ENCODE measurements at regions not wholly inside any gene's neighbourhood (a gene's known extent, or its start where the extent isn't known, plus 50 kb on each side); places are given as distances from the start of the nearest gene placed in this dataset.

DNA sequence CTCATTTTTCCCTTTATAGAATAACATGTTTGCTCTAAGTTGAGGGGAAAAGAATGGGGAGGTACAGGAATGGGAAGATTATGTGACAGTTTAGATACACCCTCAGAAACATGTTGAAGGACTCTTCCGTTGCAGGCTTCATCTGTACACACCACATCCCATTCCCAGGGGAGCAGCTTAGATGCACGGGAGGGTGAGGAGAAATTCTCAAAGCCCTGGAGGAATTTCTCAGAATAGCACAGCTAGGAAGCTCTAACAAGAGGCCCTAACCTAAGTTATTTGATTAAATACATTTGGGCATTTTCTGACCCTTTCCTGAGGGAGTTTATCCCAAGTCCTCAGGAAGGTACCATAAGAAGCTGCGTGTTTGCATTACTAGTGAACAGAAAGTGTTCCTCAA is 660.2 kb upstream of the IGFBP3 start:
- Histone ChIP-seq H3K4me1 (ENCODE audit: insufficient read depth, low read length) (no peaks in the 10 kb centered on the region), H3K9me3 (ENCODE audit: control insufficient read depth in 1 of 2, low read length in 2 of 2) (no peaks in the 10 kb centered on the region), H3K4me3 (ENCODE audit: low read length in 2 of 2) (no peak overlapping the region), H3K36me3 (ENCODE audit: insufficient read depth, low read length) (no peaks in the 10 kb centered on the region), H3K27ac (ENCODE audit: low read depth, low read length) (no peak overlapping the region), H3K27me3 (ENCODE audit: insufficient read depth, low read length) (no peaks in the 10 kb centered on the region)
- no peaks in the 10 kb centered on the region for H3K36me3 Mint-ChIP-seq
- peaks cover 0 to 11% (median 3%) of the 10 kb centered on the region in 8 donors for H3K9me3 Mint-ChIP-seq
- no peak overlapping the region for H3K4me3 Mint-ChIP-seq
- no peak for DNase-seq
- H3K27me3 Mint-ChIP-seq: peaks cover 0 to 2% of the 10 kb centered on the region in 2 donors
- H3K4me1 Mint-ChIP-seq: no peaks in the 10 kb centered on the region
- no peak overlapping the region for H3K27ac Mint-ChIP-seq
- ChIA-PET CTCF (ENCODE audit: partially characterized antibody) (no interaction called here), POLR2A (ENCODE audit: partially characterized antibody) (no interaction called here)
- intact Hi-C loops (cut with micrococcal nuclease): no loop called here

DNA sequence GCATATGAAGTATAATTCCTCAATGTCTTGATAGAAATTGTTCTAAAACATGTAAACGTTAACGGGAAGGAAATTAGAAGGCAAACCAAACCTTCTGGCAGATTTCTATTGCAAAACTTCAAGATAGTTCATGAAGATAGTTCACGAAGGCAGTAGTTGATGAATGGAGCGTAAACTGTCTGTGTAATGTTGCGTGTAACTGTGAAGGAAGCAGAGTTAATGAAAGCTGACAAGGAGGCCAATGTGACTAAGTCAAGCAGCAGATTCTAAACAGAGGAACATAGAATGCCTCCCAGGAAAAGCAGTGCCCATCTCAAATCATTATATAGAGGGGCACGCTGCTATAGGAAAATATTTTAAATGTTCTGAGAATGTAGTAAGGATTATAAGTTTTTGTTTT is 659.7 kb upstream of the IGFBP3 start:
- ChIA-PET POLR2A (ENCODE audit: partially characterized antibody) (no interaction called here), CTCF (ENCODE audit: partially characterized antibody) (no interaction called here)
- H3K27ac Mint-ChIP-seq: no peak overlapping the region
- no peak overlapping the region for H3K27ac ChIP-seq (ENCODE audit: low read depth, low read length)
- no peaks in the 10 kb centered on the region for H3K27me3 ChIP-seq (ENCODE audit: insufficient read depth, low read length)
- H3K4me1 ChIP-seq (ENCODE audit: insufficient read depth, low read length): no peaks in the 10 kb centered on the region
- H3K9me3 ChIP-seq (ENCODE audit: control insufficient read depth in 1 of 2, low read length in 2 of 2): no peaks in the 10 kb centered on the region
- intact Hi-C loops (cut with micrococcal nuclease): no loop called here
- H3K4me3 Mint-ChIP-seq: no peak overlapping the region
- H3K4me1 Mint-ChIP-seq: no peaks in the 10 kb centered on the region
- DNase-seq: no peak
- H3K36me3 ChIP-seq (ENCODE audit: insufficient read depth, low read length): no peaks in the 10 kb centered on the region
- no peaks in the 10 kb centered on the region for H3K36me3 Mint-ChIP-seq
- peaks cover 0 to 11% (median 3%) of the 10 kb centered on the region in 8 donors for H3K9me3 Mint-ChIP-seq
- peaks cover 0 to 2% of the 10 kb centered on the region in 2 donors for H3K27me3 Mint-ChIP-seq
- no peak overlapping the region for H3K4me3 ChIP-seq (ENCODE audit: low read length in 2 of 2)

DNA sequence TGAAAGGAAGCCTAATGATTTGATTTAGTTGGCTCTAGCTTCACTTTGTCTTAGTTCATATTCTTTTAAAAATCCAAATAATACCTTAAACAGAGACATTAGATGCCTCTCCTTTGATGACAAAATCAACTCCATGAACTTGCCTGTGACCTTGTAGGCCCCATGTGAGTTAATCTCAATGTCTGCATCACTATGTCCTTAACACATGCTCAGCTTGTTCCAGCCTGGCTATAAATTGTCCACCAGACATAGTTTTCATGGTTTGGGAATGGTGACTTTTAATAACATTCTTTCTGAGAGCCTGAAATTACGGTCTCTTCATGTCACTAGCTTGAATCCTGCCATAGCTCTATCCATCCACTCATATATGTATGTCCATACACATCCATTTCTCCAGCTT is 656.3 kb upstream of the IGFBP3 start:
- Histone ChIP-seq H3K4me3 (ENCODE audit: low read length in 2 of 2) (no peak overlapping the region), H3K36me3 (ENCODE audit: insufficient read depth, low read length) (no peaks in the 10 kb centered on the region), H3K27me3 (ENCODE audit: insufficient read depth, low read length) (no peaks in the 10 kb centered on the region), H3K9me3 (ENCODE audit: control insufficient read depth in 1 of 2, low read length in 2 of 2) (no peaks in the 10 kb centered on the region), H3K27ac (ENCODE audit: low read depth, low read length) (no peak overlapping the region), H3K4me1 (ENCODE audit: insufficient read depth, low read length) (no peaks in the 10 kb centered on the region)
- Mint-ChIP-seq H3K4me1 (no peaks in the 10 kb centered on the region), H3K27ac (no peak overlapping the region), H3K36me3 (no peaks in the 10 kb centered on the region), H3K4me3 (no peak overlapping the region), H3K9me3 (peaks cover 0 to 23% (median 9%) of the 10 kb centered on the region in 8 donors), H3K27me3 (no peaks in the 10 kb centered on the region)
- POLR2A ChIA-PET (ENCODE audit: partially characterized antibody): no interaction called here
- intact Hi-C loops (cut with micrococcal nuclease): no loop called here
- CTCF ChIA-PET (ENCODE audit: partially characterized antibody): no interaction called here
- DNase-seq: no peak

DNA sequence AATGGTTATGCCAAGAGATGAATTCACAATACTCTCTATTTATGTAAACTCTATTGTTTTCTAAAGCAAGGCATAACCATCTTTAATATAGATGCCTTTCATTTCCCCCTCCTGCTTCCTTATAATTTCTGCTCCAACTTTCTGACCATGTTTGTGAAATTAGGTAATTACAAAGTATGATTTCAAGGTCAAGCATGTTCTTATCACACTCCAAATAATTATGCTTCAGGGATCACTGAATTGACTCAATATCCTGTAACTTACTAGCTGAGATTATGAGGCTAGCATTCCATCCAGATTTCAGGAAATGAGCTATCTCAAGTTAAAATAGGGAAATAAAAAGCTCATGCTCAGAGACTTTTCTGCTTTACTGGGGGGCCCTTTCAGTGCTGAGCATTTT is 655.9 kb upstream of the IGFBP3 start:
- H3K27ac ChIP-seq (ENCODE audit: low read depth, low read length): no peak overlapping the region
- H3K4me1 ChIP-seq (ENCODE audit: insufficient read depth, low read length): no peaks in the 10 kb centered on the region
- no peak overlapping the region for H3K27ac Mint-ChIP-seq
- ChIA-PET CTCF (ENCODE audit: partially characterized antibody) (no interaction called here), POLR2A (ENCODE audit: partially characterized antibody) (no interaction called here)
- H3K4me1 Mint-ChIP-seq: no peaks in the 10 kb centered on the region
- no peak overlapping the region for H3K4me3 Mint-ChIP-seq
- H3K36me3 Mint-ChIP-seq: no peaks in the 10 kb centered on the region
- no peaks in the 10 kb centered on the region for H3K27me3 ChIP-seq (ENCODE audit: insufficient read depth, low read length)
- peaks cover 0 to 28% (median 10%) of the 10 kb centered on the region in 8 donors for H3K9me3 Mint-ChIP-seq
- intact Hi-C loops (cut with micrococcal nuclease): no loop called here
- H3K9me3 ChIP-seq (ENCODE audit: control insufficient read depth in 1 of 2, low read length in 2 of 2): no peaks in the 10 kb centered on the region
- DNase-seq: no peak
- no peak overlapping the region for H3K4me3 ChIP-seq (ENCODE audit: low read length in 2 of 2)
- H3K27me3 Mint-ChIP-seq: no peaks in the 10 kb centered on the region
- no peaks in the 10 kb centered on the region for H3K36me3 ChIP-seq (ENCODE audit: insufficient read depth, low read length)

DNA sequence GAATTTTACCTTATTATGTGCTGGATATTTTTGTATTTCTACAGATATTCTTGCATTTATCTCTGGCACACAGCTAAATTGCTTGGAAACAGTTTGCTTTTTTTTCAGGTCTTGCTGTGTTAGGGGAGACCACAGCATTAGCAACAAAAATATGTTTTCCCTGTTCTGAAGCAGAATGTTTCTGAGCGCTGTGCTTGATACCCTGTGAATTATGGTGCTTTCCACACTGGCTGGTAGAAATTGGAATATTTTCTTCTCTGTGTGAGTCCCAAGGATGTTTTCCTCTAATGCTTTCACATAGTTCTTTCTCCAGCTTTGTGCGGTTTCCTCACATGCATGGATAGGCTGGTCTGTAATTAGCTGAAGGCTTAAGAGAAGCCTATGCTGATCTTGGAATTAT is 651.6 kb upstream of the IGFBP3 start:
- H3K36me3 Mint-ChIP-seq: no peaks in the 10 kb centered on the region
- Histone ChIP-seq H3K36me3 (ENCODE audit: insufficient read depth, low read length) (no peaks in the 10 kb centered on the region), H3K4me3 (ENCODE audit: low read length in 2 of 2) (no peak overlapping the region), H3K4me1 (ENCODE audit: insufficient read depth, low read length) (no peaks in the 10 kb centered on the region), H3K27ac (ENCODE audit: low read depth, low read length) (no peak overlapping the region), H3K27me3 (ENCODE audit: insufficient read depth, low read length) (no peaks in the 10 kb centered on the region), H3K9me3 (ENCODE audit: control insufficient read depth in 1 of 2, low read length in 2 of 2) (no peaks in the 10 kb centered on the region)
- no peak overlapping the region for H3K27ac Mint-ChIP-seq
- intact Hi-C loops (cut with micrococcal nuclease): no loop called here
- CTCF ChIA-PET (ENCODE audit: partially characterized antibody): no interaction called here
- H3K4me1 Mint-ChIP-seq: no peaks in the 10 kb centered on the region
- H3K9me3 Mint-ChIP-seq: peaks cover 2 to 23% (median 9%) of the 10 kb centered on the region in 8 donors
- H3K4me3 Mint-ChIP-seq: no peak overlapping the region
- POLR2A ChIA-PET (ENCODE audit: partially characterized antibody): no interaction called here
- no peaks in the 10 kb centered on the region for H3K27me3 Mint-ChIP-seq
- no peak for DNase-seq

DNA sequence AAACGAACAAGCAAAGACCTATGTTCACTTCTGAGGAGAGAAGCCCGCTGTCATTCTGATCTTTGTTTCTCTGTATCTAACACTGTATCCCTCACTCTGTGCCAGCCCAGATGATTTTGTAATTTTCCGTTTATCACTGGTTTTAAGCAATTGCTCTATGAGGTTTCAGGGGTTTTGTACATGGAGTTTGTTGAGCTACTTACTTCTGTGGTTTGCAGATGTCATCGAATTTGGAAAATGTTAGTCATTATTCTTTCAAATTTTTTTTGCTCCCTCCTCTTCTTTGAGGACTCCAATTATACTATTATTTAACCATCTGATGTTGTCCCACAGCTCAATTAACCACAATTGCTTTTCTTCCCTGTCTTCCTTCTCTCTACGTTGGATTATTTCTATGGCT is 650.9 kb upstream of the IGFBP3 start:
- no peak for DNase-seq
- CTCF ChIA-PET (ENCODE audit: partially characterized antibody): no interaction called here
- no peaks in the 10 kb centered on the region for H3K36me3 Mint-ChIP-seq

DNA sequence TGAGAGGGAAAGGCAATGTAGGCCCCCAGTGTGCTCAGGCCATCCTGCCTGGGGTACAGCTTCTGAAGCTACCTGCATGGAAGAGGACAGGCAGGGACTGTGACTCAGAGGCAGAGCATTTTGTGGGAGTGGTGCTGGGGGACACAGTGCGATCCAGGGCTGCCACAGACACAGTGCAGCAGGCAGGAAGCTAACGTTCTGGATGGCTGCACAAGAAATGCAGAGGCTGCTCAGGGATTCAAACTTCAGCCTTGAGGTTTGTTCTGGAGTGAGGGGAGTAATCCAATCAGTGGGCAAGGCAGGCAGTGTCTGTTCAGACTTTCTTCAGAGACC is 648.0 kb upstream of the IGFBP3 start:
- CTCF ChIA-PET (ENCODE audit: partially characterized antibody): no interaction called here

More for the DNA sequence above, 650.9 kb upstream of the IGFBP3 start:
- Mint-ChIP-seq H3K4me1 (no peaks in the 10 kb centered on the region), H3K27me3 (no peaks in the 10 kb centered on the region), H3K27ac (no peak overlapping the region), H3K4me3 (no peak overlapping the region), H3K9me3 (peaks cover 3 to 23% (median 9%) of the 10 kb centered on the region in 8 donors)
- Histone ChIP-seq H3K9me3 (ENCODE audit: control insufficient read depth in 1 of 2, low read length in 2 of 2) (no peaks in the 10 kb centered on the region), H3K27ac (ENCODE audit: low read depth, low read length) (no peak overlapping the region), H3K36me3 (ENCODE audit: insufficient read depth, low read length) (no peaks in the 10 kb centered on the region), H3K4me3 (ENCODE audit: low read length in 2 of 2) (no peak overlapping the region), H3K4me1 (ENCODE audit: insufficient read depth, low read length) (no peaks in the 10 kb centered on the region), H3K27me3 (ENCODE audit: insufficient read depth, low read length) (no peaks in the 10 kb centered on the region)
- POLR2A ChIA-PET (ENCODE audit: partially characterized antibody): interaction anchor here (0.6 kb wide), 1 partner anchor 478 kb away, joined by 3 read pairs; no protein-coding TSS in a partner anchor
- intact Hi-C loops (cut with micrococcal nuclease): no loop called here

DNA sequence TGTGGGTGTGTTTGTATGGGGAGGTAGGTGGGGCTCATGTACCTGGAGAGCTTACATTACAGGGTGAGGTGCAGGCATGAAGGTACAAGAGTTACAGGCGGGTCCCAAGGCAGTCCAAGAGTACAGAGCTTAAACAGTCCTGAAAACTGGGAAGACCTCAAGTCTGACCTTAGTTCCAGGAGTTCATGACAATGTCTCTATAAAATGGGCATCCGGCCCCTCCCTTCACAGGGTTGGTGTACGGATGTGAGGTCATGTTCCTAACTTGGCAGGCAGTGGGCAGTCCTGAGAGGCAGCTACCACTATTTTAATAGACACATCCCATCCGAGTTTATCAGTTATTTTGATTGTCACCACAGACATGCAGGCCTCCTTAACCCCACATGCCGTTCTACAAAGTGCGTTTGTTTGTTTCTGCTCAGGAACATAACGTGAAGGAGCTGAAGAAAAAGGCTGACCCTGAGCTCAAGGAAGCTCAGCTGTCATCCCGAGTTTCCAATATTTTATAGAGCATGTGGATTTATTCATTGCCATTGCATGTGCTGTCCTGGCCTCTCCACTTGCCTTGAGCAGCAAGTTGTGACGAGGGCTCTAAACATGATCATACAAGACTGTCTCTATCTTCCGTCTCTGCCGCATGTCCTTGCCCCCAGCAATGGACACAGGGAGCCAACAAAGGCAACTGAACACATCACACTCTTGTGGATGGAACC is 647.5 kb upstream of the IGFBP3 start:
- CTCF ChIA-PET (ENCODE audit: partially characterized antibody): no interaction called here
- no peak overlapping the region for H3K27ac Mint-ChIP-seq

More for the DNA sequence above, 648.0 kb upstream of the IGFBP3 start:
- POLR2A ChIA-PET (ENCODE audit: partially characterized antibody): no interaction called here
- intact Hi-C loops (cut with micrococcal nuclease): no loop called here
- Mint-ChIP-seq H3K4me1 (no peaks in the 10 kb centered on the region), H3K4me3 (no peak overlapping the region), H3K27me3 (no peaks in the 10 kb centered on the region), H3K36me3 (no peaks in the 10 kb centered on the region), H3K9me3 (peaks cover 2 to 20% (median 8%) of the 10 kb centered on the region in 8 donors), H3K27ac (no peak overlapping the region)
- Histone ChIP-seq H3K27me3 (ENCODE audit: insufficient read depth, low read length) (no peaks in the 10 kb centered on the region), H3K4me3 (ENCODE audit: low read length in 2 of 2) (no peak overlapping the region), H3K4me1 (ENCODE audit: insufficient read depth, low read length) (no peaks in the 10 kb centered on the region), H3K27ac (ENCODE audit: low read depth, low read length) (no peak overlapping the region), H3K36me3 (ENCODE audit: insufficient read depth, low read length) (no peaks in the 10 kb centered on the region), H3K9me3 (ENCODE audit: control insufficient read depth in 1 of 2, low read length in 2 of 2) (no peaks in the 10 kb centered on the region)
- DNase-seq: no peak

More for the DNA sequence above, 647.5 kb upstream of the IGFBP3 start:
- peaks cover 2 to 21% (median 7%) of the 10 kb centered on the region in 8 donors for H3K9me3 Mint-ChIP-seq
- intact Hi-C loops (cut with micrococcal nuclease): no loop called here
- Histone ChIP-seq H3K9me3 (ENCODE audit: control insufficient read depth in 1 of 2, low read length in 2 of 2) (no peaks in the 10 kb centered on the region), H3K36me3 (ENCODE audit: insufficient read depth, low read length) (no peaks in the 10 kb centered on the region), H3K27me3 (ENCODE audit: insufficient read depth, low read length) (no peaks in the 10 kb centered on the region), H3K27ac (ENCODE audit: low read depth, low read length) (no peak overlapping the region), H3K4me3 (ENCODE audit: low read length in 2 of 2) (no peak overlapping the region), H3K4me1 (ENCODE audit: insufficient read depth, low read length) (no peaks in the 10 kb centered on the region)
- H3K4me1 Mint-ChIP-seq: no peaks in the 10 kb centered on the region
- no peaks in the 10 kb centered on the region for H3K27me3 Mint-ChIP-seq
- POLR2A ChIA-PET (ENCODE audit: partially characterized antibody): no interaction called here
- H3K36me3 Mint-ChIP-seq: no peaks in the 10 kb centered on the region
- H3K4me3 Mint-ChIP-seq: no peak overlapping the region
- no peak for DNase-seq
